ENCODE measurements at regions not wholly inside any gene's neighbourhood (a gene's known extent, or its start where the extent isn't known, plus 50 kb on each side); places are given as distances from the start of the nearest gene placed in this dataset.

DNA sequence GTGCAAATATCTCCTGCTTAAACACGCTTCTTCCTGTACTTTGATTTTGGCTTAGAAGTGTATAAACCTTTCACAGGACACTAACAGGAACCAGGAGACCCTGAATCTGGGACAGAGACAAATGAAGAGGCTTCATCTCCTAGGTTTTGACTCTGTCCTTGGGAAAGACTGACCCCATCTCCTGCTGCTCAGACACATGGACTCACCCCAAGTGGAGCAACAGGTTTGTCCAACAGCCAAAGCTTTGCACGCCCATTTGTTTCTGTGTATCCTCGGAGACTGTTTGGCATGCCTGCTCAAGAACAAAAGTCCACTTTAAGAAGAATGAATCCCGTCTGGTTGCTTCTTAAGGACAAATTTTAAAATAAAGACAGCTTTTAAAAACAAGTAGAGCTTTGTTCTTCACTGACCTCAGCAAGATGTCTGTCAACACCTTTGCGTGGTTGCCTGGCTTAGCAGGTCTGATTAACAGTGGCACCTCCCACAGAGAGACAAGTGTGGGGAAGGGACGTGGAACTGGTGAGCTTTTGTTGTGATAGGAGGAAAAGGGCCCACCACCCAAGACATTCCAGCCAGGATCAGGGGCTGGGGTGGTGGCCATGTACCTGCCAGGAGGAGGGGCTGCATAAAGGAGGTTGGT is 202.6 kb downstream of the SOD2 start:
- Mint-ChIP-seq H3K27ac (no peak overlapping the region), H3K4me3 (no peak overlapping the region), H3K9me3 (no peaks in the 10 kb centered on the region), H3K4me1 (ENCODE audit: low read depth) (no peaks in the 10 kb centered on the region), H3K36me3 (no peaks in the 10 kb centered on the region), H3K27me3 (peaks cover 10% of the 10 kb centered on the region)
- DNase-seq: no peak
- CTCF ChIA-PET: no interaction called here
- POLR2A ChIA-PET: no interaction called here
- intact Hi-C loops (cut with micrococcal nuclease): no loop called here

DNA sequence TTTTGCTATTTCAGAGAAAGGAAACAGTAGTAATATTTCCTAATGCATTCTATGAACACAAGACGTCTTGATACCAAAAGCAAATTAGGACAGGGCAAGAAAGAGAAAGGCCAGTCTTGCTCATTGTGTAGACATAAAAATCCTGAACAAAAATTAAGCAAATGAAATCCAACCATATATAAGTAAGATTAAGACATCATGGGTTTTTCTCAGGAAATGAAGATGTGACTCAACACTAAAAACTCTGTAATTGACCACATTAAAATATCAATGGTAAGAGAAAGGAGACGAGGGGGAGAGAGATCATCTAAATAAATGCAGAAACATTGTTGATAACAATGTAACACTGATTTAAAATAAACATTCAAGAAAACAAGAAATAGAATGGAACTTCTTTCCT is 205.4 kb downstream of the SOD2 start:
- ChIA-PET CTCF (no interaction called here), POLR2A (no interaction called here)
- Mint-ChIP-seq H3K27ac (no peak overlapping the region), H3K9me3 (no peaks in the 10 kb centered on the region), H3K27me3 (peaks cover 6% of the 10 kb centered on the region), H3K4me3 (no peak overlapping the region), H3K4me1 (ENCODE audit: low read depth) (no peaks in the 10 kb centered on the region), H3K36me3 (no peaks in the 10 kb centered on the region)
- intact Hi-C loops (cut with micrococcal nuclease): no loop called here
- no peak for DNase-seq

GRCh38 chr6:159483259-159483658 is 209.8 kb downstream of the SOD2 start:
- no peak for DNase-seq
- H3K27me3 Mint-ChIP-seq: peaks cover 20% of the 10 kb centered on the region
- ChIA-PET CTCF (interaction anchor here (1.5 kb wide), 1 partner anchor 125 kb away, joined by 3 read pairs; no protein-coding TSS in a partner anchor), POLR2A (no interaction called here)
- H3K4me1 Mint-ChIP-seq (ENCODE audit: low read depth): no peaks in the 10 kb centered on the region
- H3K4me3 Mint-ChIP-seq: no peak overlapping the region
- H3K36me3 Mint-ChIP-seq: no peaks in the 10 kb centered on the region
- no peaks in the 10 kb centered on the region for H3K9me3 Mint-ChIP-seq
- H3K27ac Mint-ChIP-seq: no peak overlapping the region
- intact Hi-C loops (cut with micrococcal nuclease): no loop called here

DNA sequence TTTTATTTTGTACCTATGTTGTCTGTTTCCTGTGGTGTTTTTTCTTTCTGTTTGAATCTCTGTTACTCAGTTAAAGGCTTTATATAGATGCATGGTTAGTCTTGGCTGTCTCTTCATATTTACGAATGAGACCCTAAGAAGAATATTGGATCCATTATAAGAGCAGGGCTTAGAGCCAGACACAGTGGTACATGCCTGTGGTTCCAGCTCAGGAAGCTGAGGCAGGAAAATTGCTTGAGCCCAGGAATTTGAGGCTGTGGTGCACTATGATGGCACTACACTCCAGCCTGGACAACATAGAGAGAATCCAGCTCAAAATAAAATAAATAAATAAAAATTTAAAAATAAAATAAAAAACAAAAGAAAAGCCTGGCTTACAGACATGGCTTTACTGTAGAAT is 211.1 kb downstream of the SOD2 start:
- Mint-ChIP-seq H3K4me3 (no peak overlapping the region), H3K27ac (no peak overlapping the region), H3K9me3 (no peaks in the 10 kb centered on the region), H3K27me3 (peaks cover 18% of the 10 kb centered on the region), H3K36me3 (no peaks in the 10 kb centered on the region), H3K4me1 (ENCODE audit: low read depth) (no peaks in the 10 kb centered on the region)
- intact Hi-C loops (cut with micrococcal nuclease): no loop called here
- POLR2A ChIA-PET: no interaction called here
- CTCF ChIA-PET: no interaction called here
- no peak for DNase-seq

- Mint-ChIP-seq H3K36me3 (no peaks in the 10 kb centered on the region), H3K9me3 (no peaks in the 10 kb centered on the region), H3K4me3 (no peak overlapping the region), H3K4me1 (ENCODE audit: low read depth) (no peaks in the 10 kb centered on the region), H3K27ac (no peak overlapping the region), H3K27me3 (peaks cover 18% of the 10 kb centered on the region)
- POLR2A ChIA-PET: no interaction called here
- intact Hi-C loops (cut with micrococcal nuclease): no loop called here
- CTCF ChIA-PET: no interaction called here
- no peak for DNase-seq
Measured at GRCh38 chr6:159480471-159480870, 212.6 kb downstream of the SOD2 start.

DNA sequence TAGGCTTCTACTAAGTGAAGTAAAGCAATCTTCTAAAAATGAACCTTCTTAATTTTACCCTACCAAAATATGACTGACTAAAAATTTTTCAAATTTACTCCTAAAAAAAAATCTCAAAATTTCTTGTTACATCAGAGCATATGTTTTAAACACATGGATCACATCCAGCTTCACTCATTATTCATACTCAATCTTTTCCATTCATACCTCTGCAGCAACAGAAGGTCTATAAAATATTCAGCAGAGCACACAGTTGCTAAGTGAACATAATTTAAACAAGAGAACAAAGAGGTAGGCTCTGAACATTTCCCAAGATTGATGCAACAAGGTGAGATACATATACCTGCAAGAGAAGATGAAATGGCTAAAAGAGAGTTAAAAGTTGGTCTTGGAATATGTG is 213.9 kb downstream of the SOD2 start:
- ChIA-PET POLR2A (no interaction called here), CTCF (interaction anchor here (0.7 to 0.9 kb wide), 2 partner anchors 43 to 226 kb away, joined by 3 to 4 read pairs; no protein-coding TSS in a partner anchor)
- H3K4me3 Mint-ChIP-seq: no peak overlapping the region
- no peaks in the 10 kb centered on the region for H3K36me3 Mint-ChIP-seq
- no peaks in the 10 kb centered on the region for H3K4me1 Mint-ChIP-seq (ENCODE audit: low read depth)
- no peak overlapping the region for H3K27ac Mint-ChIP-seq
- intact Hi-C loops (cut with micrococcal nuclease): no loop called here
- no peak for DNase-seq
- H3K27me3 Mint-ChIP-seq: peaks cover 18% of the 10 kb centered on the region
- H3K9me3 Mint-ChIP-seq: no peaks in the 10 kb centered on the region

- DNase-seq: no peak
- ChIA-PET POLR2A (no interaction called here), CTCF (interaction anchor here (0.5 kb wide), 1 partner anchor 181 kb away, joined by 3 read pairs; no protein-coding TSS in a partner anchor)
- peaks cover 6% of the 10 kb centered on the region for H3K27me3 Mint-ChIP-seq
- intact Hi-C loops (cut with micrococcal nuclease): no loop called here
- H3K4me1 Mint-ChIP-seq (ENCODE audit: low read depth): no peaks in the 10 kb centered on the region
- no peaks in the 10 kb centered on the region for H3K9me3 Mint-ChIP-seq
- no peak overlapping the region for H3K4me3 Mint-ChIP-seq
- H3K27ac Mint-ChIP-seq: no peak overlapping the region
- H3K36me3 Mint-ChIP-seq: no peaks in the 10 kb centered on the region
Measured at GRCh38 chr6:159473475-159474263, 219.4 kb downstream of the SOD2 start.

- Mint-ChIP-seq H3K4me3 (no peak overlapping the region), H3K27me3 (peaks cover 8% of the 10 kb centered on the region), H3K4me1 (ENCODE audit: low read depth) (no peaks in the 10 kb centered on the region), H3K27ac (no peak overlapping the region), H3K36me3 (no peaks in the 10 kb centered on the region), H3K9me3 (no peaks in the 10 kb centered on the region)
- intact Hi-C loops (cut with micrococcal nuclease): no loop called here
- no peak for DNase-seq
- ChIA-PET CTCF (no interaction called here), POLR2A (no interaction called here)
Measured at GRCh38 chr6:159470397-159470796, 222.6 kb downstream of the SOD2 start.

GRCh38 chr6:159469443-159469842 is 223.6 kb downstream of the SOD2 start:
- CTCF ChIA-PET: interaction anchor here (1.1 kb wide), 1 partner anchor 217 kb away, joined by 4 read pairs; no protein-coding TSS in a partner anchor
- Mint-ChIP-seq H3K36me3 (no peaks in the 10 kb centered on the region), H3K4me1 (ENCODE audit: low read depth) (no peaks in the 10 kb centered on the region), H3K9me3 (no peaks in the 10 kb centered on the region), H3K27ac (no peak overlapping the region), H3K4me3 (no peak overlapping the region), H3K27me3 (peaks cover 8% of the 10 kb centered on the region)
- intact Hi-C loops (cut with micrococcal nuclease): no loop called here
- DNase-seq: no peak
- POLR2A ChIA-PET: no interaction called here

DNA sequence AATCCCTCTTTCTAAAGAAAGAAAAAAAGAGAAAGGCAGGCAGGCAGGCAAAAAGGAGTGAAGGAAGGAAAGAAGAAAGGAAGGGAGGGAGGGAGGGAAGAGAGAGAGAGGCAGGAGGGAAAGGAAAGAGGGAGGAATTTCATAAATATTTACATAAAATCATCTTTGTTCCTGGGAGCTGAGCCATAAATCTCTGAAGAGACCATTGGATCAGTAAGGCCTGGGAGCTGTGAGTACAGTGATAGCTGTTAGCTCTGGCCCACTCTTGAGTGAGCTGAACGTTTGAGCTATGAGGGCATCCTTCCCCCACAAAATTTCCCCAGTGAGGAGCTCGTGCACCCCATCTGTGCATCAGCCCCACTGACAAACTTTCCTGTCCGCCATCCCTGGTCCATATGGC is 224.0 kb downstream of the SOD2 start:
- no peaks in the 10 kb centered on the region for H3K4me1 Mint-ChIP-seq (ENCODE audit: low read depth)
- peaks cover 8% of the 10 kb centered on the region for H3K27me3 Mint-ChIP-seq
- no peak overlapping the region for H3K4me3 Mint-ChIP-seq
- intact Hi-C loops (cut with micrococcal nuclease): no loop called here
- no peaks in the 10 kb centered on the region for H3K9me3 Mint-ChIP-seq
- ChIA-PET CTCF (interaction anchor here (1.1 kb wide), 1 partner anchor 216 kb away, joined by 4 read pairs; no protein-coding TSS in a partner anchor), POLR2A (no interaction called here)
- DNase-seq: no peak
- no peaks in the 10 kb centered on the region for H3K36me3 Mint-ChIP-seq
- H3K27ac Mint-ChIP-seq: no peak overlapping the region

DNA sequence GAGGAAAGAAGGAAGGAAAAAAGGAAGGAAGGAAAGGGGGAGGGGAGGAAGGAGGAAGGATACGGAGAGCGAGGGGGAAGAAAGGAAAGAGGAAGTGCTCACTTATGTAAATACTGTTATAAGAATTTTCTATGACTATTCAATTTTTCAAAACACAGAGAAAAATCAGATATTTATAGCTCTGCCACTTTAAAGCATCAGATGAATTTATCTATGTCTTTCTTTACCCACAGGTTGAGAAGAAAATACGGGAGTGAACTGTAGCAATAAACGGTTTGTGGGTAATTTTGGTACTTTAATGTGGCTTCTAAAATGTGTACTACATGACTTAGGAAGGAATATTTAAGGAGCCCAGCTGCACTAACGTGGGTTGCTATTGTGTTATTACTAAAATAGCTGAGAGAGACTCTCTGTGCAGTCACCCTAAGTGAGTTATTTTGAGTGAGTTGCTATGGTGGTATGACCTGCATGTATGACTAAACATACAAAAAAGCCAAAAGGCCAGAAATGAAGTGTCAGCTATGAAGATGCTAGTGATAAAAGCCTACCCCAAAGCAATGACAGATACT is 225.5 kb downstream of the SOD2 start:
- DNase-seq: no peak
- Mint-ChIP-seq H3K27ac (no peak overlapping the region), H3K27me3 (peaks cover 15% of the 10 kb centered on the region), H3K4me3 (no peak overlapping the region), H3K4me1 (ENCODE audit: low read depth) (no peaks in the 10 kb centered on the region), H3K9me3 (no peaks in the 10 kb centered on the region), H3K36me3 (no peaks in the 10 kb centered on the region)
- ChIA-PET POLR2A (no interaction called here), CTCF (interaction anchor here (1.4 kb wide), 1 partner anchor 218 kb away, joined by 3 read pairs; no protein-coding TSS in a partner anchor)
- intact Hi-C loops (cut with micrococcal nuclease): no loop called here

DNA sequence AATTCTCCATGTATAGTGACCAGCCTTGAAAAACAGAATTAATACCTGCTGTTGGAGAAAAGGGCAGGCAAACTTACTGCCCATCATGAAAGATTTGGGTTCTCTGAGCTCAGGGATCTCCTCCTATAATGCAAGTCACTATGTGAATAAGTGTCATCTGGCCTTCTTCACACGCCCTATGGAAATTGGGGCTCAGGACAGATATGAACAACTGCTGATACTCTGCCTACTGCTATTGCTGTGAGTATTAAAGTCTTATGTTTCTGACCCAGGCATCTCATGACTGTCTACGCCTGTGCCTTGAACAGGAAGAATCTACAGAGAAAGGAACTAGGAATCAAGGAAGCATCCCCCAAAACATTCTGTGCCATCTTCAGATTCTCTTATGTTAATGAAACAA is 226.1 kb downstream of the SOD2 start:
- no peak for DNase-seq
- no peak overlapping the region for H3K4me3 Mint-ChIP-seq

More for the DNA sequence above, 226.1 kb downstream of the SOD2 start:
- intact Hi-C loops (cut with micrococcal nuclease): no loop called here
- H3K4me1 Mint-ChIP-seq (ENCODE audit: low read depth): no peaks in the 10 kb centered on the region
- no peaks in the 10 kb centered on the region for H3K36me3 Mint-ChIP-seq
- peaks cover 15% of the 10 kb centered on the region for H3K27me3 Mint-ChIP-seq
- POLR2A ChIA-PET: no interaction called here
- no peak overlapping the region for H3K27ac Mint-ChIP-seq
- no peaks in the 10 kb centered on the region for H3K9me3 Mint-ChIP-seq
- CTCF ChIA-PET: interaction anchor here (1.4 kb wide), 1 partner anchor 217 kb away, joined by 3 read pairs; no protein-coding TSS in a partner anchor
